OCI-LY1 (cell line): ENCODE measurements at regions not wholly inside any gene's neighbourhood (a gene's known extent, or its start where the extent isn't known, plus 50 kb on each side); places are given as distances from the start of the nearest gene placed in this dataset.

Experiments
- EZH2 ChIP-seq: fragments of 200-600 bp; sonication (generic), shearing (Covaris generic); IDR thresholded peaks from 2 replicates; pipeline ENCODE4 v1.8.0; 2017; ENCODE audit warnings: borderline replicate concordance, mixed run types, mild to moderate bottlenecking, antibody characterized with exemption, low read length, moderate library complexity, mixed read lengths
- TF ChIP-seq, protein P1 (sequence below): fragments of 200-600 bp; sonication (generic), shearing (Covaris generic); IDR thresholded peaks from 2 replicates; pipeline ENCODE4 v1.5.1; 2017; ENCODE audit warnings: mild to moderate bottlenecking, antibody characterized with exemption, low read length, moderate library complexity, mixed read lengths

DNA sequence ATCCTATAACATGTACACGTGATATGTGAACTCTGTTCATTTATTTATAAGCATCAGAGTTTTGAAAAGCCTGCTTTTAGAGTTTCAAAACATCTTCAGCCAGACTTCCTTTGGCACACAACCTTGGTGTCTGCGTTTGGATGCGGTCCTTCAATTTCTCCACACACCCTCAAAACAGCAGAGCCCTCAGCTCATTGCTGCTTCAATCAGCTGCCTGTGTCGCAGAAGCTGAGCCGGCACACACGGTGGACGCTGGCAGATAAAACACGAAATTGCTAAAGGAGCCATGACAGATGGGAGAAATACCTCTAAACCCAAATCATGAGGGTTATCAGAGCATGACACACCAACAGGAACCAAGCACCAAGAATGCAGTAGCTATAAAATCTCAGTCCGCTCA is 396.4 kb upstream of the AKR1E2 start:
- TF ChIP-seq, protein P1, sequence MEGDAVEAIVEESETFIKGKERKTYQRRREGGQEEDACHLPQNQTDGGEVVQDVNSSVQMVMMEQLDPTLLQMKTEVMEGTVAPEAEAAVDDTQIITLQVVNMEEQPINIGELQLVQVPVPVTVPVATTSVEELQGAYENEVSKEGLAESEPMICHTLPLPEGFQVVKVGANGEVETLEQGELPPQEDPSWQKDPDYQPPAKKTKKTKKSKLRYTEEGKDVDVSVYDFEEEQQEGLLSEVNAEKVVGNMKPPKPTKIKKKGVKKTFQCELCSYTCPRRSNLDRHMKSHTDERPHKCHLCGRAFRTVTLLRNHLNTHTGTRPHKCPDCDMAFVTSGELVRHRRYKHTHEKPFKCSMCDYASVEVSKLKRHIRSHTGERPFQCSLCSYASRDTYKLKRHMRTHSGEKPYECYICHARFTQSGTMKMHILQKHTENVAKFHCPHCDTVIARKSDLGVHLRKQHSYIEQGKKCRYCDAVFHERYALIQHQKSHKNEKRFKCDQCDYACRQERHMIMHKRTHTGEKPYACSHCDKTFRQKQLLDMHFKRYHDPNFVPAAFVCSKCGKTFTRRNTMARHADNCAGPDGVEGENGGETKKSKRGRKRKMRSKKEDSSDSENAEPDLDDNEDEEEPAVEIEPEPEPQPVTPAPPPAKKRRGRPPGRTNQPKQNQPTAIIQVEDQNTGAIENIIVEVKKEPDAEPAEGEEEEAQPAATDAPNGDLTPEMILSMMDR, result no peak
- TF ChIP-seq EZH2, result no peak
